Activated T-cell treated with anti-CD3 and anti-CD28 coated beads, Interleukin-2, amount 50 U/mL, for 1 hour (primary cell): ENCODE measurements at regions not wholly inside any gene's neighbourhood (a gene's known extent, or its start where the extent isn't known, plus 50 kb on each side); places are given as distances from the start of the nearest gene placed in this dataset.
"Not testable (repeated sequence)": the region's sequence is repeated elsewhere in the genome, so short reads cannot be mapped to it uniquely, and the experiment has no call there.

Source experiments
- DNase-seq: peaks from one replicate; pipeline ENCODE4 v3.0.0-alpha.2; 2020

GRCh38 chr21:27388825-27389224 is 421.9 kb upstream of the ADAMTS5 start:
- no peak for DNase-seq

- DNase-seq: no peak
Measured at GRCh38 chr21:27382404-27382803, 415.5 kb upstream of the ADAMTS5 start.

GRCh38 chr21:27380303-27380702 is 413.4 kb upstream of the ADAMTS5 start:
- no peak for DNase-seq

GRCh38 chr21:27379354-27379753 is 412.5 kb upstream of the ADAMTS5 start:
- DNase-seq: no peak

- no peak for DNase-seq
Measured at GRCh38 chr21:27372381-27372780, 405.5 kb upstream of the ADAMTS5 start.

- no peak for DNase-seq
Measured at GRCh38 chr21:27371975-27372331, 405.1 kb upstream of the ADAMTS5 start.

- DNase-seq: no peak
Measured at GRCh38 chr21:27371115-27371974, 404.5 kb upstream of the ADAMTS5 start.

GRCh38 chr21:27369978-27370571 is 403.2 kb upstream of the ADAMTS5 start:
- no peak for DNase-seq

GRCh38 chr21:27369234-27369633 is 402.3 kb upstream of the ADAMTS5 start:
- no peak for DNase-seq

- DNase-seq: no peak
Measured at GRCh38 chr21:27366646-27367235, 399.9 kb upstream of the ADAMTS5 start.

GRCh38 chr21:27366036-27366435 is 399.1 kb upstream of the ADAMTS5 start:
- DNase-seq: no peak

- no peak for DNase-seq
Measured at GRCh38 chr21:27365394-27365793, 398.5 kb upstream of the ADAMTS5 start.

GRCh38 chr21:27363719-27364477 is 397.0 kb upstream of the ADAMTS5 start:
- DNase-seq: no peak

- DNase-seq: no peak
Measured at GRCh38 chr21:27362249-27362648, 395.4 kb upstream of the ADAMTS5 start.

- DNase-seq: no peak
Measured at GRCh38 chr21:27359141-27359540, 392.3 kb upstream of the ADAMTS5 start.

- no peak for DNase-seq
Measured at GRCh38 chr21:27352885-27353284, 386.0 kb upstream of the ADAMTS5 start.

- no peak for DNase-seq
Measured at GRCh38 chr21:27346041-27346448, 379.2 kb upstream of the ADAMTS5 start.

GRCh38 chr21:27339902-27340301 is 373.0 kb upstream of the ADAMTS5 start:
- DNase-seq: no peak

- DNase-seq: not testable (repeated sequence)
Measured at GRCh38 chr21:27338007-27338406, 371.1 kb upstream of the ADAMTS5 start.

- DNase-seq: no peak
Measured at GRCh38 chr21:27333096-27333495, 366.2 kb upstream of the ADAMTS5 start.

GRCh38 chr21:27329255-27329851 is 362.5 kb upstream of the ADAMTS5 start:
- DNase-seq: no peak

- DNase-seq: no peak
Measured at GRCh38 chr21:27326301-27326700, 359.4 kb upstream of the ADAMTS5 start.

- no peak for DNase-seq
Measured at GRCh38 chr21:27323331-27323730, 356.4 kb upstream of the ADAMTS5 start.
